ENCODE measurements at regions not wholly inside any gene's neighbourhood (a gene's known extent, or its start where the extent isn't known, plus 50 kb on each side); places are given as distances from the start of the nearest gene placed in this dataset.

GRCh38 chr3:43910750-43911149 lies 220.0 kb downstream of the ABHD5 start:
- peaks cover 5% of the 10 kb centered on the region for H3K36me3 Mint-ChIP-seq (ENCODE audit: insufficient read depth, unreplicated experiment)
- no peak for DNase-seq
- no peaks in the 10 kb centered on the region for H3K4me1 Mint-ChIP-seq (ENCODE audit: low read depth, unreplicated experiment)
- Histone ChIP-seq H3K4me1 (no peaks in the 10 kb centered on the region), H3K9me3 (no peaks in the 10 kb centered on the region), H3K27me3 (replicated peaks; ENCODE audit: control insufficient read depth, insufficient read depth, low read length) (no peaks in the 10 kb centered on the region; the same call in 1 of the 2 replicates), H3K36me3 (ENCODE audit: control insufficient read depth, insufficient read depth, low read length) (no peaks in the 10 kb centered on the region), H3K4me3 (ENCODE audit: low read depth, low read length) (no peak overlapping the region)
- peaks cover 14% of the 10 kb centered on the region for H3K27me3 Mint-ChIP-seq (ENCODE audit: insufficient read depth, unreplicated experiment)
- TF ChIP-seq, protein P1, sequence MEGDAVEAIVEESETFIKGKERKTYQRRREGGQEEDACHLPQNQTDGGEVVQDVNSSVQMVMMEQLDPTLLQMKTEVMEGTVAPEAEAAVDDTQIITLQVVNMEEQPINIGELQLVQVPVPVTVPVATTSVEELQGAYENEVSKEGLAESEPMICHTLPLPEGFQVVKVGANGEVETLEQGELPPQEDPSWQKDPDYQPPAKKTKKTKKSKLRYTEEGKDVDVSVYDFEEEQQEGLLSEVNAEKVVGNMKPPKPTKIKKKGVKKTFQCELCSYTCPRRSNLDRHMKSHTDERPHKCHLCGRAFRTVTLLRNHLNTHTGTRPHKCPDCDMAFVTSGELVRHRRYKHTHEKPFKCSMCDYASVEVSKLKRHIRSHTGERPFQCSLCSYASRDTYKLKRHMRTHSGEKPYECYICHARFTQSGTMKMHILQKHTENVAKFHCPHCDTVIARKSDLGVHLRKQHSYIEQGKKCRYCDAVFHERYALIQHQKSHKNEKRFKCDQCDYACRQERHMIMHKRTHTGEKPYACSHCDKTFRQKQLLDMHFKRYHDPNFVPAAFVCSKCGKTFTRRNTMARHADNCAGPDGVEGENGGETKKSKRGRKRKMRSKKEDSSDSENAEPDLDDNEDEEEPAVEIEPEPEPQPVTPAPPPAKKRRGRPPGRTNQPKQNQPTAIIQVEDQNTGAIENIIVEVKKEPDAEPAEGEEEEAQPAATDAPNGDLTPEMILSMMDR (IDR thresholded peaks at IDR 0.05; ENCODE audit: insufficient read depth in 1 of 2, low read depth in 1 of 2, low read length in 1 of 2, severe bottlenecking in 1 of 2, unreplicated experiment in 1 of 2) = no peak
- H3K4me3 Mint-ChIP-seq (ENCODE audit: unreplicated experiment) = no peak overlapping the region
- BruUV-seq (replicated peaks) = no TSS peak
- no peak overlapping the region for H3K27ac Mint-ChIP-seq (ENCODE audit: unreplicated experiment)
- ChIA-PET POLR2A (no interaction called here), CTCF (no interaction called here)
- H3K9me3 Mint-ChIP-seq (ENCODE audit: unreplicated experiment) = no peaks in the 10 kb centered on the region
- intact Hi-C loops (cut with micrococcal nuclease; ENCODE audit: unreplicated experiment) = no loop called here

GRCh38 chr3:43913036-43913948 lies 222.6 kb downstream of the ABHD5 start:
- BruUV-seq (replicated peaks) = no TSS peak
- TF ChIP-seq, protein P1 (IDR thresholded peaks at IDR 0.05; ENCODE audit: insufficient read depth in 1 of 2, low read depth in 1 of 2, low read length in 1 of 2, severe bottlenecking in 1 of 2, unreplicated experiment in 1 of 2) = no peak
- intact Hi-C loops (cut with micrococcal nuclease; ENCODE audit: unreplicated experiment) = no loop called here
- ChIA-PET CTCF (no interaction called here), POLR2A (no interaction called here)
- Mint-ChIP-seq H3K27me3 (ENCODE audit: insufficient read depth, unreplicated experiment) (peaks cover 10% of the 10 kb centered on the region), H3K4me3 (ENCODE audit: unreplicated experiment) (no peak overlapping the region), H3K36me3 (ENCODE audit: insufficient read depth, unreplicated experiment) (no peaks in the 10 kb centered on the region), H3K4me1 (ENCODE audit: low read depth, unreplicated experiment) (no peaks in the 10 kb centered on the region), H3K9me3 (ENCODE audit: unreplicated experiment) (no peaks in the 10 kb centered on the region), H3K27ac (ENCODE audit: unreplicated experiment) (no peak overlapping the region)
- Histone ChIP-seq H3K9me3 (no peaks in the 10 kb centered on the region), H3K4me1 (no peaks in the 10 kb centered on the region), H3K4me3 (ENCODE audit: low read depth, low read length) (no peak overlapping the region), H3K36me3 (ENCODE audit: control insufficient read depth, insufficient read depth, low read length) (no peaks in the 10 kb centered on the region), H3K27me3 (replicated peaks; ENCODE audit: control insufficient read depth, insufficient read depth, low read length) (no peaks in the 10 kb centered on the region; the same call in 1 of the 2 replicates)
- DNase-seq = no peak

DNA sequence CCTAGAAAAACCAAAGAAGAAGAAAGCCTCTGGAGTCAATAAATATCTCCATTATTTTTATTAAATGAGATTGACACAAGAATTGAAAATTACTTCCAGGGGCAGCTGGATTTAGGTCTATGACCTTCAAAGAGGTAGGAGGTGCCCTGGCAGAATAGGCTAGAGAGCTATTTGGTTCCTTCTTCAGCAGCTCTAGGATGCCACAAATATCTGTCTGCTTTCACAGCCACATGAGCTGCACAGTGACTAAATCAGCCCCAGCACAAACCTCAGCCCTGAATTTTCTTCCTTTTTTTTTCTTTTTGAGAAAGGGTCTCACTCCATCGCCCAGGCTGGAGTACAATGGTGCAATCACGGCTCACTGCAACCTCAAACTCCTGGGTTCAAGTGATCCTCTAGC lies 223.5 kb downstream of the ABHD5 start:
- BruUV-seq (replicated peaks) = no TSS peak
- Histone ChIP-seq H3K4me1 (no peaks in the 10 kb centered on the region), H3K4me3 (ENCODE audit: low read depth, low read length) (no peak overlapping the region), H3K27me3 (replicated peaks; ENCODE audit: control insufficient read depth, insufficient read depth, low read length) (no peaks in the 10 kb centered on the region; the same call in 1 of the 2 replicates), H3K9me3 (no peaks in the 10 kb centered on the region), H3K36me3 (ENCODE audit: control insufficient read depth, insufficient read depth, low read length) (no peaks in the 10 kb centered on the region)
- no peaks in the 10 kb centered on the region for H3K9me3 Mint-ChIP-seq (ENCODE audit: unreplicated experiment)
- no peaks in the 10 kb centered on the region for H3K36me3 Mint-ChIP-seq (ENCODE audit: insufficient read depth, unreplicated experiment)
- ChIA-PET CTCF (no interaction called here), POLR2A (no interaction called here)
- no peak overlapping the region for H3K27ac Mint-ChIP-seq (ENCODE audit: unreplicated experiment)
- TF ChIP-seq, protein P1 (IDR thresholded peaks at IDR 0.05; ENCODE audit: insufficient read depth in 1 of 2, low read depth in 1 of 2, low read length in 1 of 2, severe bottlenecking in 1 of 2, unreplicated experiment in 1 of 2) = no peak
- H3K27me3 Mint-ChIP-seq (ENCODE audit: insufficient read depth, unreplicated experiment) = peaks cover 10% of the 10 kb centered on the region
- DNase-seq = no peak
- H3K4me1 Mint-ChIP-seq (ENCODE audit: low read depth, unreplicated experiment) = no peaks in the 10 kb centered on the region
- H3K4me3 Mint-ChIP-seq (ENCODE audit: unreplicated experiment) = no peak overlapping the region
- intact Hi-C loops (cut with micrococcal nuclease; ENCODE audit: unreplicated experiment) = no loop called here

All from Caco-2 (cell line).